ENCODE measurements at regions not wholly inside any gene's neighbourhood (a gene's known extent, or its start where the extent isn't known, plus 50 kb on each side); places are given as distances from the start of the nearest gene placed in this dataset.
A peak's percentile ranks its signal among the peaks of the same experiment; 100 is the strongest.

DNA sequence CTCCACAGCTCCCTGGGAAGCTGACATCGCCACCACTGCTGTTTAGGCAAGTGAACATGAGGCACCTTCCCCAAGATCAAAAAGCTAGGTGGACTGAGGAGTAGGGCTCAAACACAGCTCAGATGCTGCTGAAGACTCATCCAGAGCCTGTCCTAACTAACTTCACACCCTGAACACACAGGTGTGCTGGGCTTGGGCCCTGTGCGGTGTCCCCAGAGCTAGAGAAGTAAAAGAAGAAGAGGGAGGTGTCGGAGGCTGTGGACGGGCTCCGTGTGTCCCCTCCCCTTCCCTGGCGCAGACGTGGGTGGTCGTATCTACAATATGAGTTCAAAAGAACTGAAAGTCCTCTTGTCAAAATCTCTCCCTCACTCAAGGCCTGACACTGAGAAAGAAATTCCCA lies 373.4 kb upstream of the MGMT start:
- no peak for DNase-seq (ENCODE audit: low read depth)

DNA sequence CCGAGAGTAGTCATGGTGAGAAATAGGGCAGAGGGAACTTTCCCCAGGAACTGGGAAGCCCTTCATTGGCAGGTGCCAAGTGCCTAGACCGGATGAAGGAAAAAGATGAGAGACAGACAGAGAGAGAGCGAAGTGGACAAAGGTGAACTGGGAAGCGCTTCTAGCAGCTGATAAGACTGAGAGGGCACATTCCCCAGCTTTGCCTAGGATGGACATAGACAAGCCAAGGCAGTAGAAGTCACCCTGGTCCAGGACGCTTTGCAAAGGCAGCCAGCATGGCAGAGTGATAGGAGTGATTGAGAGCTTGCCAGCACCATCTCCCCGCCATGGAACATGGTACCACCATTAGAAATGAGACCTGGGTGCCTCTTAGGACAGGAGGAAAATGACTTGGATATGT lies 372.8 kb upstream of the MGMT start:
- no peak for FAIRE-seq
- no peak overlapping the region for H3K4me3 ChIP-seq (ENCODE audit: low read depth, low read length)
- no peaks in the 10 kb centered on the region for H3K27me3 ChIP-seq (ENCODE audit: control insufficient read depth, insufficient read depth, low read length)
- no peaks in the 10 kb centered on the region for H3K36me3 ChIP-seq (ENCODE audit: control insufficient read depth, insufficient read depth, low read length)
- TF ChIP-seq, protein P1, sequence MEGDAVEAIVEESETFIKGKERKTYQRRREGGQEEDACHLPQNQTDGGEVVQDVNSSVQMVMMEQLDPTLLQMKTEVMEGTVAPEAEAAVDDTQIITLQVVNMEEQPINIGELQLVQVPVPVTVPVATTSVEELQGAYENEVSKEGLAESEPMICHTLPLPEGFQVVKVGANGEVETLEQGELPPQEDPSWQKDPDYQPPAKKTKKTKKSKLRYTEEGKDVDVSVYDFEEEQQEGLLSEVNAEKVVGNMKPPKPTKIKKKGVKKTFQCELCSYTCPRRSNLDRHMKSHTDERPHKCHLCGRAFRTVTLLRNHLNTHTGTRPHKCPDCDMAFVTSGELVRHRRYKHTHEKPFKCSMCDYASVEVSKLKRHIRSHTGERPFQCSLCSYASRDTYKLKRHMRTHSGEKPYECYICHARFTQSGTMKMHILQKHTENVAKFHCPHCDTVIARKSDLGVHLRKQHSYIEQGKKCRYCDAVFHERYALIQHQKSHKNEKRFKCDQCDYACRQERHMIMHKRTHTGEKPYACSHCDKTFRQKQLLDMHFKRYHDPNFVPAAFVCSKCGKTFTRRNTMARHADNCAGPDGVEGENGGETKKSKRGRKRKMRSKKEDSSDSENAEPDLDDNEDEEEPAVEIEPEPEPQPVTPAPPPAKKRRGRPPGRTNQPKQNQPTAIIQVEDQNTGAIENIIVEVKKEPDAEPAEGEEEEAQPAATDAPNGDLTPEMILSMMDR (IDR thresholded peaks at IDR 0.05; ENCODE audit: insufficient read depth, low read length, severe bottlenecking) = no peak
- no peak for DNase-seq (ENCODE audit: low read depth)

More for the DNA sequence above, 373.4 kb upstream of the MGMT start:
- no peak for FAIRE-seq
- TF ChIP-seq, protein P1 (IDR thresholded peaks at IDR 0.05; ENCODE audit: insufficient read depth, low read length, severe bottlenecking) = no peak
- no peaks in the 10 kb centered on the region for H3K36me3 ChIP-seq (ENCODE audit: control insufficient read depth, insufficient read depth, low read length)
- H3K4me3 ChIP-seq (ENCODE audit: low read depth, low read length) = no peak overlapping the region
- H3K27me3 ChIP-seq (ENCODE audit: control insufficient read depth, insufficient read depth, low read length) = no peaks in the 10 kb centered on the region

DNA sequence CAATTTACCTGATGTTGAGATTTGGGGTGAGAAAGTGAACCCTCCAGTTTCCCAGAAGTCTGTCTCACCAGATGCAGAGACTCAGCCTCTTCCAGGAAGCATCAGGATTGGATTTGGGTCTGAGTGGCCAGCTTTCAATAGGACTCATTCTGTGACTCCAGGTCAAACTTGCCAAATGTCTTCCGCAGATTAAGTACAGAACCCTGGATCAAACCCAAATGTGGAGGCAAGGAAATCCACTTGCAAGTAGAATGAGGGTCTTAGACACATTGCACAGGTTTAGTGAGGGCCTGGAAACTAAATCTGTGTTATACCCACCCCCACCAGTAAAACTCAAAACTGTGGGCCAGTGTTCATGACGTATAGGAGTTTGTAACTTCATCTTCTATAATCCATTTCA lies 372.2 kb upstream of the MGMT start:
- FAIRE-seq (no peak), DNase-seq (ENCODE audit: low read depth) (no peak)
- Histone ChIP-seq H3K27me3 (ENCODE audit: control insufficient read depth, insufficient read depth, low read length) (no peaks in the 10 kb centered on the region), H3K36me3 (ENCODE audit: control insufficient read depth, insufficient read depth, low read length) (no peaks in the 10 kb centered on the region), H3K4me3 (ENCODE audit: low read depth, low read length) (no peak overlapping the region)
- TF ChIP-seq, protein P1 (IDR thresholded peaks at IDR 0.05; ENCODE audit: insufficient read depth, low read length, severe bottlenecking) = no peak

DNA sequence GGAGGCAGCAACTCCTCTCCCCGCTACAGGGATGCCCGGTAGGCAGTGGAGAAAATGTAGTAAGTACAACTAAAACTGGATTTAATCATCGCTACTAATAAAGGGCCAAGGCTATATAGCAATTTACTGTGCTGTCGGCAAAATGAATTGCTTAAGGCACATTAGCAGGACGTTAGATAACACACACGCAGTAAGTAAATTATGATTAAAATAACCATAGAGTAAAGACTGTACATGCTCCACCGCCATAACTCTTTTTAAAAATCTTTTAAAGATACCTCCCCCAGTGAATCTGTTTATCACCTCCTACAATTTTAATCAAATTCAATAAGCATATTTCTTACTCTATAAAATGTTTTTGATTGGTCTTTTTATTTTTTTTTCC lies 371.4 kb upstream of the MGMT start:
- Histone ChIP-seq H3K4me3 (ENCODE audit: low read depth, low read length) (no peak overlapping the region), H3K36me3 (ENCODE audit: control insufficient read depth, insufficient read depth, low read length) (no peaks in the 10 kb centered on the region), H3K27me3 (ENCODE audit: control insufficient read depth, insufficient read depth, low read length) (no peaks in the 10 kb centered on the region)
- TF ChIP-seq, protein P1 (IDR thresholded peaks at IDR 0.05; ENCODE audit: insufficient read depth, low read length, severe bottlenecking) = no peak
- FAIRE-seq (no peak), DNase-seq (ENCODE audit: low read depth) (no peak)

DNA sequence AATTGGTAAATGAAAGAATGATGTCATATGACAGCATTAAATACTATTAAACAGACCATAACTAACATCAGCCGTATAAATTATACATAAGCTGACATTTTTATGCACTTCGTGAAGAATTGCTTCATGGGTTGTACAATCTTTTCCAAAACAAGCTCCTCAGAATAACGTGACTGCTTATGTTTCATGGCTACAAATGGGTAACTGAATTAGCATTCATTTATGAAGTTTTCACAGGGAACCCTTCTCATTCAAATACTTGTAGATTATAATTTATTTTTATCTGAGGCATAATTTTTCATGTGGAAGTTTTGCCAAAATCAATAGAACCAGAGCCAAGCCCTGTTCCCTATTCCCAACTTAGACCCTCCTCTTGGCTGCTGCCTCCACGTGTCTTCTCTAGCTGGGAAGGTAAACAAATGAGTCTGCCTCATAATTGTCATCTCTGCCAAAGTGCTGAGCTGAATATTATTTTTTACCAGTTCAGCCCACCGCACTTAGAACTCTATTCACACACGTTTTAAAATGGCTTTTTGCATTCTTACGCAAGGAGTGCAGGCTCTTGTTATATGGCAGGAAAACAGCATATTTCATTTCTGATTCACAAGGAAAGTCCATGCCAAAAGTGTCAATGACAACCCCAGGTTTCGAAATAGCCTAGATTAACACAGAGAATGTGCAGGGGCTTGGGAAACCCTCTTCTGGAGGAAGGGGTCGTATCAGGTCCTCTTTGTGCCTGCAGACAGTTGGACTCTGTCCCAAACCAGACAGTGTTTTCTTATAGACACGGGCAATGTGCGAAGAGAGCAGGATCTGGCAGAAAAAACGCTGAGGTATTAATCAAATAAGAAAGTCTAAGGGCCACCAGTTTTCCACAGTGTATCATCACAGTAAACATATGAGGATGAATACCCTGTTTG lies 370.7 kb upstream of the MGMT start:
- FAIRE-seq = no peak
- no peaks in the 10 kb centered on the region for H3K36me3 ChIP-seq (ENCODE audit: control insufficient read depth, insufficient read depth, low read length)
- DNase-seq (ENCODE audit: low read depth) = peak; percentile 8
- H3K27me3 ChIP-seq (ENCODE audit: control insufficient read depth, insufficient read depth, low read length) = no peaks in the 10 kb centered on the region
- no peak overlapping the region for H3K4me3 ChIP-seq (ENCODE audit: low read depth, low read length)
- TF ChIP-seq, protein P1 (IDR thresholded peaks at IDR 0.05; ENCODE audit: insufficient read depth, low read length, severe bottlenecking) = no peak

All from bronchial epithelial cell (primary cell).